ENCODE measurements at regions not wholly inside any gene's neighbourhood (a gene's known extent, or its start where the extent isn't known, plus 50 kb on each side); places are given as distances from the start of the nearest gene placed in this dataset.

DNA sequence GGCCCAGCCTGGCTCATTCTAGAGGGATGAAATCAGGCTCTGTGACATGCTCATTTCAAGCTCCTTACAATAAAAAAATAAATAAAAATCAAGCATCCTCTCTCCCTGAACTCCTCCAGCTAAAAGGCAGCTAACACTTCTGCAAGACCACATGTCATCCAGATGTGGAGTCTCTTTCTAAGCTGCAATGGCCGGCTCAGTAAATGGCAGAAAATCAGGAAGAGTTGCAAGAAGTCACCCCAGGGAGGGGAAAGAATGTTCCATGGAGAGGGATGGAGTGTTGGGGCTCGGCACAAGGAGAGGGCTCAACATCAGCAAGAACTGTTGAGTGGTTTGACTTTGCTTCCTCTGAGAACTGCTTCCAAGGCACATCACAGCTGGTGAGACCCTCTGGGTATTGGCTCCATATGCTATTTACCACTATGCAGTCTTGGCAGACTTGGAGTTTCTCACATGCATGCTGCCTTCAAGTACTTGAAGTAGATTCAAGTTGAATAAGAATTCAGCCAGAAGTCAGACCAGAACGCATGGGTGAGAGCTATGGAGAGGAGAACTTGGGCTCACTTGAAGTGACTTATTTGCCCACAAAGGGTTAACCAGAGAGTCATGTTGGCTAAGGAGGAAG, 689.0 kb downstream of the NTRK3 start:
- H3K27me3 ChIP-seq: no peaks in the 10 kb centered on the region
- no peak for DNase-seq
- no peaks in the 10 kb centered on the region for H3K36me3 ChIP-seq
- no peak overlapping the region for H3K4me3 ChIP-seq (ENCODE audit: low read depth, low read length)
- H3K4me1 ChIP-seq: no peaks in the 10 kb centered on the region
- TF ChIP-seq, protein P1, sequence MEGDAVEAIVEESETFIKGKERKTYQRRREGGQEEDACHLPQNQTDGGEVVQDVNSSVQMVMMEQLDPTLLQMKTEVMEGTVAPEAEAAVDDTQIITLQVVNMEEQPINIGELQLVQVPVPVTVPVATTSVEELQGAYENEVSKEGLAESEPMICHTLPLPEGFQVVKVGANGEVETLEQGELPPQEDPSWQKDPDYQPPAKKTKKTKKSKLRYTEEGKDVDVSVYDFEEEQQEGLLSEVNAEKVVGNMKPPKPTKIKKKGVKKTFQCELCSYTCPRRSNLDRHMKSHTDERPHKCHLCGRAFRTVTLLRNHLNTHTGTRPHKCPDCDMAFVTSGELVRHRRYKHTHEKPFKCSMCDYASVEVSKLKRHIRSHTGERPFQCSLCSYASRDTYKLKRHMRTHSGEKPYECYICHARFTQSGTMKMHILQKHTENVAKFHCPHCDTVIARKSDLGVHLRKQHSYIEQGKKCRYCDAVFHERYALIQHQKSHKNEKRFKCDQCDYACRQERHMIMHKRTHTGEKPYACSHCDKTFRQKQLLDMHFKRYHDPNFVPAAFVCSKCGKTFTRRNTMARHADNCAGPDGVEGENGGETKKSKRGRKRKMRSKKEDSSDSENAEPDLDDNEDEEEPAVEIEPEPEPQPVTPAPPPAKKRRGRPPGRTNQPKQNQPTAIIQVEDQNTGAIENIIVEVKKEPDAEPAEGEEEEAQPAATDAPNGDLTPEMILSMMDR (IDR thresholded peaks at IDR 0.05; ENCODE audit: low read depth, low read length): no peak
- no peaks in the 10 kb centered on the region for H3K9me3 ChIP-seq

DNA sequence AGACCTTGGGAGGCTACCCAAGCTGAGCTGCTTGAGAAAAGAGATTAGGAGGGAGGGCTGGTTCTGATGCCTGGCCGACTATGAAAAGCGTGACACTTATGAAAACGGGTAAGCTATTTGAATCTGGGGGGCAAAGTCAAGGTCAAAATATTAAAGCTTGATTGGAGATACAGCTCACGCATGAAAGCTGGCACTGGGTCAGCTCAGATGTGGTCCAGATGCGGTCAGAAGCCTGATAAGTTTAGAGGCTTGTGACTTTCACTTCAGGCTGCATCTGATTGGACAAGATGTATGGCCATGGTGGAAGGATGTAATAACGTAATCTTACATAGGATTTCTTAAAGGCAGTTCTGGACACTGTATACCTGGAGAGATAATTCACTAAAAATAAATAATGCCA, 690.3 kb downstream of the NTRK3 start:
- Histone ChIP-seq H3K4me1 (no peaks in the 10 kb centered on the region), H3K4me3 (ENCODE audit: low read depth, low read length) (no peak overlapping the region), H3K27me3 (no peaks in the 10 kb centered on the region), H3K9me3 (no peaks in the 10 kb centered on the region), H3K36me3 (no peaks in the 10 kb centered on the region)
- no peak for DNase-seq
- TF ChIP-seq, protein P1 (IDR thresholded peaks at IDR 0.05; ENCODE audit: low read depth, low read length): no peak

DNA sequence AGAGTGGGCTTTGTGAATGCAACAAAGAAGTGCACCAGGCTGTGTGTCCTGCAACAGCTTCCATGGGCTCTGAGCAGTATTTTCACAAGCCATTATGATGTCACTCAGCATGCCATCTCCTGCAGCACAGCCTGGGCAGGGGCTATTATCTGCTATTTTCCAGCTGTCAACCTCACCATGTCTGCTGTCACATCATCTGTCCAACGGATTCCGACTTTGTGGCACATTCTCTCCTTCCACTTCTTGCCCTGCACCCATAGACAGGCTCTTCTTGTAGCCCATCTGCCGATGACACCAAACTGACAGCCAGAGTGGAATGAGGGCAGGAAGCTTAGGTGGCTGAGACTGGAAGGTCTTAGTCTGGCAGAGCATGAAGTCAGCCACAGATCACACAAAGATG, 691.9 kb downstream of the NTRK3 start:
- no peaks in the 10 kb centered on the region for H3K4me1 ChIP-seq
- H3K36me3 ChIP-seq: no peaks in the 10 kb centered on the region
- H3K4me3 ChIP-seq (ENCODE audit: low read depth, low read length): no peak overlapping the region
- DNase-seq: no peak
- TF ChIP-seq, protein P1 (IDR thresholded peaks at IDR 0.05; ENCODE audit: low read depth, low read length): no peak
- no peaks in the 10 kb centered on the region for H3K9me3 ChIP-seq
- H3K27me3 ChIP-seq: no peaks in the 10 kb centered on the region

DNA sequence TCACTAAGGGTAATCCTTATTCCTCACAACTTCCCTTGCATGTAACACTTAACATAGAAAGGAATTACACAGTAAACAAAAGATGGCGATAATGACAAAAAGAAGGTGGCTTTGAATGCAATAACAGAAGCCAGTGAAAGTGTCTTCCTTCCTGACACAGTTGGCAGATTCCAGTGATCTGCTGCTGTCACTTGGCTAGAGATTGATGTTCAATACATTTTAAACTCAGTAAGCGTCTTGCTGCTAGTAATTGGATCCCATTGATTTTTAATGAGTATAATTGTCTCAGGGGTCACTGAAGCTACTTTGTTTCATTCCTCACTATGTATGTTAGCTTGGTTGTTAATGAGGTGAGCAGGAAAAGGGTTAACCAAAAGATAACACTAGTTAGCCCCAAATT, 692.7 kb downstream of the NTRK3 start:
- DNase-seq: no peak
- Histone ChIP-seq H3K4me3 (ENCODE audit: low read depth, low read length) (no peak overlapping the region), H3K27me3 (no peaks in the 10 kb centered on the region), H3K4me1 (no peaks in the 10 kb centered on the region), H3K9me3 (no peaks in the 10 kb centered on the region), H3K36me3 (no peaks in the 10 kb centered on the region)
- TF ChIP-seq, protein P1 (IDR thresholded peaks at IDR 0.05; ENCODE audit: low read depth, low read length): no peak

DNA sequence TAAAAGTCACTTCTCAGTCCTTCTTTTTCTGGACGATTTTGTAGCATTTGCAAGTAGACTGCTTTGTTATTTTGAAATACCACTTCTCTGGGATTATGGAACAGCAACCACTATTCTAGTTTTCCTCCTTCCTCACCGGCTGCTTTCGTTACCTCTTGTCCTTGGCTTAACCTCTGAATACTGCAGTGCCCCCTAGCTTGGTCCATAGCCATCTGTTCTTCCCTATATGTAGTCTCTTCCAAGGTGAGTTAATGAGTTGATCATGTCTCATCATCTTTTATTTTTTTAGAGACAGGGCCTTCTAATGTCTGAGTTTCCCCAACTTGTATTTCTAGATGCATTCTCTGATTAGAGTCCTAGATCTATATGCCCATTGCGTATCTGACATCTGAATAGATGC, 694.3 kb downstream of the NTRK3 start:
- H3K4me3 ChIP-seq (ENCODE audit: low read depth, low read length): no peak overlapping the region
- TF ChIP-seq, protein P1 (IDR thresholded peaks at IDR 0.05; ENCODE audit: low read depth, low read length): no peak
- H3K36me3 ChIP-seq: no peaks in the 10 kb centered on the region
- H3K9me3 ChIP-seq: no peaks in the 10 kb centered on the region
- no peaks in the 10 kb centered on the region for H3K4me1 ChIP-seq
- DNase-seq: no peak
- no peaks in the 10 kb centered on the region for H3K27me3 ChIP-seq

DNA sequence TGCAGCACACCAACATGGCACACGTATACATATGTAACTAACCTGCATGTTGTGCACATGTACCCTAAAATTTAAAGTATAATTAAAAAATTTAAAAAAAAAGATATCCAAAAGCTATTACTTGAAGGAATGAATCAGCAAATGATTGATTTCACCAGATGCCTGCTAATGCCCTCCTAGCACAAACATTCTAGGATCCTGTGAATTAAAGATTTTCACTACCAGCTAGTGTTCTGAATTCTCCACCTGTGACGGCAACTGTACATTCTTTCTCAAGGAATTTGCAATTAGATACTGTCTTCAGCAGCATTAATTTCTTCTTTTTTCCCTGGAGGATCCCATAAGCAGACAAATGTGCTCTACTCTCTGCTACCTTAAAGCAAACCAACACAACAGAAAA, 694.9 kb downstream of the NTRK3 start:
- H3K4me1 ChIP-seq: no peaks in the 10 kb centered on the region; the same call in 1 of the 2 replicates
- no peaks in the 10 kb centered on the region for H3K36me3 ChIP-seq
- no peak for DNase-seq
- no peaks in the 10 kb centered on the region for H3K27me3 ChIP-seq
- TF ChIP-seq, protein P1 (IDR thresholded peaks at IDR 0.05; ENCODE audit: low read depth, low read length): no peak
- H3K9me3 ChIP-seq: no peaks in the 10 kb centered on the region
- H3K4me3 ChIP-seq (ENCODE audit: low read depth, low read length): no peak overlapping the region

All from BE2C (cell line).